Neural progenitor cell (in vitro differentiated cells): ENCODE measurements at regions not wholly inside any gene's neighbourhood (a gene's known extent, or its start where the extent isn't known, plus 50 kb on each side); places are given as distances from the start of the nearest gene placed in this dataset.

Source experiments
- CTCF ChIP-seq: fragments of 200-600 bp; sonication (generic); IDR thresholded peaks from 2 replicates; pipeline ENCODE4 v1.5.1; 2017; ENCODE audit warnings: antibody characterized with exemption, mild to moderate bottlenecking
- EZH2 ChIP-seq: fragments of 200-600 bp; sonication (generic); IDR thresholded peaks from 2 replicates; pipeline ENCODE4 v1.6.1; 2017; ENCODE audit warnings: antibody characterized with exemption, mild to moderate bottlenecking, moderate library complexity

- TF ChIP-seq EZH2 (no peak), CTCF (no peak)
Observed at GRCh38 chr9:38313421-38313820, 79.1 kb upstream of the ALDH1B1 start.
